ENCODE measurements at regions not wholly inside any gene's neighbourhood (a gene's known extent, or its start where the extent isn't known, plus 50 kb on each side); places are given as distances from the start of the nearest gene placed in this dataset.

DNA sequence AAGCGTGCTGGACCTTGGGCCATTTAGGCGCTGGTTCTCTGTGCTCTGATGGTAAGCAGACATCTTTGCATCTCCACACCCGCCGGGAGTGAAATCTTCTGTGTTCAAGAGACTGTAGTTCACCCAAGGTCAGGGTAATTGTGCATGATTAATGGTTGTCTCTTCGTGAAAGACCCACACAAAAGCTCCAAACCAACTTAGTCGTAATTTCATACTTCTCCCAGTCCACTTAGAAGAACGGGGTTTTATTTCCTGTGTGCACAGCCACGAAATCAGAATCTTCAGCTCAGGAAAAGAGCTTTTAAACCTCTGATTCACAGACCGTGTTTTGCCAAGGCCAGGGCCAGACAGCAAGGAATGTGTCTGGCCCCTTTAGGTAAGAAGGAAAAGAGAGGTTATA is 640.9 kb downstream of the MED13L start:
- no peaks in the 10 kb centered on the region for H3K4me1 Mint-ChIP-seq (ENCODE audit: low read depth, unreplicated experiment)
- no peak for DNase-seq
- no peaks in the 10 kb centered on the region for H3K27me3 Mint-ChIP-seq (ENCODE audit: unreplicated experiment)
- intact Hi-C loops (cut with micrococcal nuclease; ENCODE audit: unreplicated experiment) = no loop called here
- BruUV-seq (replicated peaks) = no TSS peak
- H3K4me3 Mint-ChIP-seq (ENCODE audit: low read depth, unreplicated experiment) = no peak overlapping the region
- peaks cover 13% of the 10 kb centered on the region for H3K9me3 Mint-ChIP-seq (ENCODE audit: low read depth, unreplicated experiment)
- CTCF ChIA-PET = no interaction called here
- H3K36me3 Mint-ChIP-seq (ENCODE audit: insufficient read depth, unreplicated experiment) = no peaks in the 10 kb centered on the region
- TF ChIP-seq, protein P1, sequence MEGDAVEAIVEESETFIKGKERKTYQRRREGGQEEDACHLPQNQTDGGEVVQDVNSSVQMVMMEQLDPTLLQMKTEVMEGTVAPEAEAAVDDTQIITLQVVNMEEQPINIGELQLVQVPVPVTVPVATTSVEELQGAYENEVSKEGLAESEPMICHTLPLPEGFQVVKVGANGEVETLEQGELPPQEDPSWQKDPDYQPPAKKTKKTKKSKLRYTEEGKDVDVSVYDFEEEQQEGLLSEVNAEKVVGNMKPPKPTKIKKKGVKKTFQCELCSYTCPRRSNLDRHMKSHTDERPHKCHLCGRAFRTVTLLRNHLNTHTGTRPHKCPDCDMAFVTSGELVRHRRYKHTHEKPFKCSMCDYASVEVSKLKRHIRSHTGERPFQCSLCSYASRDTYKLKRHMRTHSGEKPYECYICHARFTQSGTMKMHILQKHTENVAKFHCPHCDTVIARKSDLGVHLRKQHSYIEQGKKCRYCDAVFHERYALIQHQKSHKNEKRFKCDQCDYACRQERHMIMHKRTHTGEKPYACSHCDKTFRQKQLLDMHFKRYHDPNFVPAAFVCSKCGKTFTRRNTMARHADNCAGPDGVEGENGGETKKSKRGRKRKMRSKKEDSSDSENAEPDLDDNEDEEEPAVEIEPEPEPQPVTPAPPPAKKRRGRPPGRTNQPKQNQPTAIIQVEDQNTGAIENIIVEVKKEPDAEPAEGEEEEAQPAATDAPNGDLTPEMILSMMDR (IDR thresholded peaks at IDR 0.05; ENCODE audit: unreplicated experiment) = no peak
- no peak overlapping the region for H3K27ac Mint-ChIP-seq (ENCODE audit: unreplicated experiment)

DNA sequence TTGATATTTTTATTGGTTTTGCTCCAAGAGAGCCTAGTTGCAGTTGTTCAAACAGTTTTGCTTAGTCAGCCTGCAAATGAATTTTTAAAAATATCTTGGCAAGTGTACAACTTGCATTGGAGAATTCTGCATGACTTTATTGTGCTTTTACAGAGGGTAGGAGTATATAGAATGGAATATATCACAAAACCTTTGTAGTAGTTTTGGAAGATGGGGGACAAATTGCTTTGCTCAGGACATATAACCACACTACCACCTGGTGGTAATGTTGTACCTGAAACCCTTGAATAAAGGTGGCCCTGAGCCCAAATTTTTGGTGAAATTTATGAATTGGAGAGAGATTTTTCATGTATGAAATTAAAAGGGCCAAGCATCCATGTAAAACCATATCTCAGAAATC is 645.2 kb downstream of the MED13L start:
- TF ChIP-seq, protein P1 (IDR thresholded peaks at IDR 0.05; ENCODE audit: unreplicated experiment) = no peak
- no peak for DNase-seq
- no peak overlapping the region for H3K27ac Mint-ChIP-seq (ENCODE audit: unreplicated experiment)
- no peaks in the 10 kb centered on the region for H3K36me3 Mint-ChIP-seq (ENCODE audit: insufficient read depth, unreplicated experiment)
- intact Hi-C loops (cut with micrococcal nuclease; ENCODE audit: unreplicated experiment) = no loop called here
- BruUV-seq (replicated peaks) = no TSS peak
- CTCF ChIA-PET = no interaction called here
- peaks cover 14% of the 10 kb centered on the region for H3K9me3 Mint-ChIP-seq (ENCODE audit: low read depth, unreplicated experiment)
- H3K27me3 Mint-ChIP-seq (ENCODE audit: unreplicated experiment) = no peaks in the 10 kb centered on the region
- no peak overlapping the region for H3K4me3 Mint-ChIP-seq (ENCODE audit: low read depth, unreplicated experiment)
- no peaks in the 10 kb centered on the region for H3K4me1 Mint-ChIP-seq (ENCODE audit: low read depth, unreplicated experiment)

DNA sequence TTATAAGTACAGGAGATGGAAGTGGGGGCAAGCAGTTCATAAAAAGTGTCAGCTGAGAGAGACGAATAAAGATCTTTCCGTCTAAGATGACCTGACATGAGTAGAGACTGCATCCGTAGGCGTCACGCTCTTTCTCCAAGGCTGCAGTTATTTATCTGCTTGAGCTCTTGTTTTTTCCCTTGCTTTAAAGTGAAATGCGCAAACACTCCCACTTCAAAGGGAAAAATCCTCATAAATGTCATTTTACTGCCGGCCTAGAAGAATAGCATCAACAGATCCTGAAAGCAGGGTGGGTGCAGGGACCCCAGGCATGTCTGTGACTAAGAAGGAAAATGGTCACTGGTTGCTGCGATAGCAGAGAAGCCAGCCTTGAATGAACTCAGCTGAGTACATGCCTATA is 647.4 kb downstream of the MED13L start:
- no peaks in the 10 kb centered on the region for H3K27me3 Mint-ChIP-seq (ENCODE audit: unreplicated experiment)
- H3K9me3 Mint-ChIP-seq (ENCODE audit: low read depth, unreplicated experiment) = peaks cover 12% of the 10 kb centered on the region
- no peaks in the 10 kb centered on the region for H3K4me1 Mint-ChIP-seq (ENCODE audit: low read depth, unreplicated experiment)
- TF ChIP-seq, protein P1 (IDR thresholded peaks at IDR 0.05; ENCODE audit: unreplicated experiment) = no peak
- H3K36me3 Mint-ChIP-seq (ENCODE audit: insufficient read depth, unreplicated experiment) = no peaks in the 10 kb centered on the region
- no TSS peak for BruUV-seq (replicated peaks)
- H3K4me3 Mint-ChIP-seq (ENCODE audit: low read depth, unreplicated experiment) = no peak overlapping the region
- CTCF ChIA-PET = no interaction called here
- H3K27ac Mint-ChIP-seq (ENCODE audit: unreplicated experiment) = no peak overlapping the region
- intact Hi-C loops (cut with micrococcal nuclease; ENCODE audit: unreplicated experiment) = no loop called here
- DNase-seq = no peak

DNA sequence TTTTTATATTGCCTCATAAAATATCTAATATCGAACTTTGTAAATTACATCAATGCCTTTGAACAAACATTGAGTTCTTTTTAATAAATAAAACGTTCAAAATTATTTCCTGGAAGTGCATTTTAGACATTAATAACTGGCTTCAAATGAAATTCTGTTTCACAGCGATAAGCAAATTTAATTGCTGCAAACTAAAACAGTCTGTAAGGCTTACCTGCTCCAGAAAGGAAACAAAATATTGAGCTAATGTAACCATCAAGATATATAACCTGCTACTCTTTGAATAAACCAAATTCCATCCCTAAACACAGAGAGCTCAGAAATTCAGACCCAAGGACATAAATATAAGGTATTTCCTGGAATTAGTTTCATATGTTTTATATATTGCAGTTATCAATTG is 651.3 kb downstream of the MED13L start:
- CTCF ChIA-PET = no interaction called here
- TF ChIP-seq, protein P1 (IDR thresholded peaks at IDR 0.05; ENCODE audit: unreplicated experiment) = no peak
- no peaks in the 10 kb centered on the region for H3K4me1 Mint-ChIP-seq (ENCODE audit: low read depth, unreplicated experiment)
- BruUV-seq (replicated peaks) = no TSS peak
- H3K27me3 Mint-ChIP-seq (ENCODE audit: unreplicated experiment) = no peaks in the 10 kb centered on the region
- no peak overlapping the region for H3K27ac Mint-ChIP-seq (ENCODE audit: unreplicated experiment)
- no peaks in the 10 kb centered on the region for H3K36me3 Mint-ChIP-seq (ENCODE audit: insufficient read depth, unreplicated experiment)
- intact Hi-C loops (cut with micrococcal nuclease; ENCODE audit: unreplicated experiment) = no loop called here
- H3K4me3 Mint-ChIP-seq (ENCODE audit: low read depth, unreplicated experiment) = no peak overlapping the region
- peaks cover 12% of the 10 kb centered on the region for H3K9me3 Mint-ChIP-seq (ENCODE audit: low read depth, unreplicated experiment)
- DNase-seq = no peak

Measured in Calu3 (cell line).